Esophagus muscularis mucosa (tissue), 4 donors: ENCODE measurements at regions not wholly inside any gene's neighbourhood (a gene's known extent, or its start where the extent isn't known, plus 50 kb on each side); places are given as distances from the start of the nearest gene placed in this dataset.

Experiments used
- DNase-seq: peaks from one replicate; pipeline ENCODE4 v3.0.0-alpha.2; 2017; ENCODE audit errors: extremely low spot score
- H3K27ac ChIP-seq, 4 donors: fragments of 200-600 bp; sonication (generic); replicated peaks in 1 of 4; 1 replicate in 3 of 4; 2 replicates in 1 of 4; pipeline ENCODE4 v1.5.1; 2016 to 2019; ENCODE audit warnings: mild to moderate bottlenecking in 1 of 4
- H3K27me3 ChIP-seq, 4 donors: fragments of 200-600 bp; sonication (generic); one replicate each; pipeline versions ENCODE4 v1.5.1 to v1.6.0; 2016 to 2019
- H3K36me3 ChIP-seq, 4 donors: fragments of 200-600 bp; sonication (generic); one replicate each; pipeline ENCODE4 v1.5.1; 2016 to 2019
- H3K4me1 ChIP-seq, 4 donors: fragments of 200-600 bp; sonication (generic); one replicate each; pipeline ENCODE4 v1.5.1; 2016 to 2019
- H3K4me3 ChIP-seq, 4 donors: fragments of 200-600 bp; sonication (generic); 1 replicate in 2 of 4; 2 replicates in 2 of 4; pipeline ENCODE4 v1.5.1; 2016 to 2019; ENCODE audit warnings: mild to moderate bottlenecking in 4 of 4, moderate library complexity in 1 of 4
- H3K9me3 ChIP-seq, 4 donors: fragments of 200-600 bp; sonication (generic); 1 replicate in 3 of 4; 2 replicates in 1 of 4; pipeline ENCODE4 v1.5.1; 2016 to 2019
- EP300 ChIP-seq: sonication (generic); formaldehyde crosslinking; IDR thresholded peaks from one replicate; pipeline ENCODE4 v1.6.1; 2017; ENCODE audit warnings: antibody characterized with exemption
- POLR2A ChIP-seq: fragments of 450-650 bp; IDR thresholded peaks from one replicate; pipeline ENCODE4 v1.6.1; 2017; ENCODE audit warnings: antibody characterized with exemption, moderate library complexity, mild to moderate bottlenecking, low read depth
- POLR2AphosphoS5 ChIP-seq, 2 donors: sonication (generic); formaldehyde crosslinking; IDR thresholded peaks; one replicate each; pipeline ENCODE4 v1.6.1; 2017; ENCODE audit warnings: antibody characterized with exemption in 2 of 2
- WGBS: methylation state at CpG from one replicate; pipeline ENCODE4 v1.1.5; 2018; 5-methylcytosine and 5-hydroxymethylcytosine counted together
- intact Hi-C: fragments of 100-400 bp; cut with DNase I; formaldehyde crosslinking; loops from one replicate; pipeline ENCODE4 v1.15.1; 2023
- TF ChIP-seq, protein P1 (sequence below), 3 experiments: fragments of 200-600 bp in 2 of 3; fragments of 450-650 bp in 1 of 3; sonication (generic) in 2 of 3; IDR thresholded peaks; one replicate each; pipeline ENCODE4 v1.5.1; 2017 to 2019; ENCODE audit warnings: antibody characterized with exemption in 3 of 3, mild to moderate bottlenecking in 2 of 3, moderate library complexity in 1 of 3

- Histone ChIP-seq H3K4me3 (no peak overlapping the region), H3K27ac (no peak overlapping the region), H3K4me1 (no peaks in the 10 kb centered on the region), H3K27me3 (no peaks in the 10 kb centered on the region), H3K9me3 (peaks cover 0 to 7% (median 0%) of the 10 kb centered on the region in 4 donors), H3K36me3 (no peaks in the 10 kb centered on the region)
- TF ChIP-seq POLR2A (no peak), EP300 (no peak), POLR2AphosphoS5 (IDR thresholded peaks at IDR 0.05) (no peak)
- TF ChIP-seq, protein P1, sequence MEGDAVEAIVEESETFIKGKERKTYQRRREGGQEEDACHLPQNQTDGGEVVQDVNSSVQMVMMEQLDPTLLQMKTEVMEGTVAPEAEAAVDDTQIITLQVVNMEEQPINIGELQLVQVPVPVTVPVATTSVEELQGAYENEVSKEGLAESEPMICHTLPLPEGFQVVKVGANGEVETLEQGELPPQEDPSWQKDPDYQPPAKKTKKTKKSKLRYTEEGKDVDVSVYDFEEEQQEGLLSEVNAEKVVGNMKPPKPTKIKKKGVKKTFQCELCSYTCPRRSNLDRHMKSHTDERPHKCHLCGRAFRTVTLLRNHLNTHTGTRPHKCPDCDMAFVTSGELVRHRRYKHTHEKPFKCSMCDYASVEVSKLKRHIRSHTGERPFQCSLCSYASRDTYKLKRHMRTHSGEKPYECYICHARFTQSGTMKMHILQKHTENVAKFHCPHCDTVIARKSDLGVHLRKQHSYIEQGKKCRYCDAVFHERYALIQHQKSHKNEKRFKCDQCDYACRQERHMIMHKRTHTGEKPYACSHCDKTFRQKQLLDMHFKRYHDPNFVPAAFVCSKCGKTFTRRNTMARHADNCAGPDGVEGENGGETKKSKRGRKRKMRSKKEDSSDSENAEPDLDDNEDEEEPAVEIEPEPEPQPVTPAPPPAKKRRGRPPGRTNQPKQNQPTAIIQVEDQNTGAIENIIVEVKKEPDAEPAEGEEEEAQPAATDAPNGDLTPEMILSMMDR (IDR thresholded peaks at IDR 0.05), result no peak
- WGBS, result 81% methylated on average over 1 of the region's 1 CpG
- no peak for DNase-seq
- intact Hi-C loops, result no loop called here
Observed at GRCh38 chr4:111031001-111031579, 408.2 kb upstream of the PITX2 start.

GRCh38 chr4:111031596-111031995, 408.7 kb upstream of the PITX2 start:
- Histone ChIP-seq H3K4me3 (no peak overlapping the region), H3K27ac (no peak overlapping the region)
- WGBS, result 73% methylated on average over 3 of the region's 3 CpGs

DNA sequence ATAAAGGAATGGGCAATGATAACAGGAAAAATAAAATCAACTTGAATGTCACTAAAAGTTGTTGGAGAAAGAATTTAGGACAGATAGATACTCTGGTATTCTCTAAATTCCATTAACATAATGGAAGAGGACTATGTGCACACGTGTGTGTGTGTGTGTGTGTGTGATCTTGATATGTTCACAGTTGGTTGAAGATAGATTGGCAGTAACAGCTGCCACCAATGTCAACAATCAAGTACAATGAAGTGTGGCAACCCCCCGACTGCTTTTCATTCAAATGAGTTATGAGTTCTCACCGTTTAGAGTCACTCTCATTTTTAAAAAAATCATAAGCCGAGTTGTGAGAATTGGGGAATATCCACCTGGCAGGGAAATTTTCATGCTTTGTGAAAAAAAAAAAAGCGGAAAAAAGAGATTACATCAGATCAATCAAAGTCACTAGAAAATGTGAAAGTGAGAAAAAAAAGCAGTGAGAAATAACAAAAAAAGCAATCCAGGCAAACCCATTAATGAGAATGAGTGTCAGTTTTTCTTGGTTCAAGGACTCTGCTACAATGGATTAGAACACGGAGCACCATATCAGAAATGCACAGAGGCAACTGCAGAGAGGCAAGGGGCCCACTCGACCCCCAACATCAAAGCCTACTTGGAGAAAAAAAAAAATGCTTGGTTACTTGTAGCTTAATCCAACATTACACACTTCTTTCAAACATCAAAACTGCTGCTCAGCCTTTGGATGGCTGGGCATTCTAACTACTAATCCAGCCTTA, 414.9 kb upstream of the PITX2 start:
- intact Hi-C loops, result no loop called here
- 40% methylated on average over 7 of the region's 7 CpGs for WGBS

More at GRCh38 chr4:111031596-111031995, 408.7 kb upstream of the PITX2 start:
- no peaks in the 10 kb centered on the region for H3K36me3 ChIP-seq
- intact Hi-C loops, result no loop called here
- no peak for DNase-seq
- TF ChIP-seq, protein P1 (IDR thresholded peaks at IDR 0.05), result no peak
- H3K4me1 ChIP-seq, result no peaks in the 10 kb centered on the region
- H3K9me3 ChIP-seq, result peaks cover 0 to 7% (median 0%) of the 10 kb centered on the region in 4 donors
- H3K27me3 ChIP-seq, result no peaks in the 10 kb centered on the region

GRCh38 chr4:111040904-111041303, 418.0 kb upstream of the PITX2 start:
- H3K27me3 ChIP-seq, result no peaks in the 10 kb centered on the region
- no peak overlapping the region for H3K27ac ChIP-seq
- TF ChIP-seq, protein P1 (IDR thresholded peaks at IDR 0.05), result no peak
- TF ChIP-seq POLR2A, result no peak
- no peak for TF ChIP-seq EP300
- TF ChIP-seq POLR2AphosphoS5 (IDR thresholded peaks at IDR 0.05), result no peak
- no peaks in the 10 kb centered on the region for H3K4me1 ChIP-seq
- no peaks in the 10 kb centered on the region for H3K36me3 ChIP-seq
- no peak for DNase-seq
- no peak overlapping the region for H3K4me3 ChIP-seq
- H3K9me3 ChIP-seq, result no peaks in the 10 kb centered on the region
- intact Hi-C loops, result no loop called here

More for the DNA sequence above, 414.9 kb upstream of the PITX2 start:
- Histone ChIP-seq H3K36me3 (no peaks in the 10 kb centered on the region), H3K4me3 (no peak overlapping the region), H3K27ac (no peak overlapping the region), H3K27me3 (no peaks in the 10 kb centered on the region), H3K9me3 (no peaks in the 10 kb centered on the region), H3K4me1 (no peaks in the 10 kb centered on the region)
- no peak for DNase-seq
- TF ChIP-seq POLR2A (no peak), EP300 (no peak), POLR2AphosphoS5 (IDR thresholded peaks at IDR 0.05) (no peak)
- TF ChIP-seq, protein P1 (IDR thresholded peaks at IDR 0.05), result no peak
